ENCODE measurements at regions not wholly inside any gene's neighbourhood (a gene's known extent, or its start where the extent isn't known, plus 50 kb on each side); places are given as distances from the start of the nearest gene placed in this dataset.

GRCh38 chr10:131724169-131724545, 176.7 kb upstream of the PPP2R2D start:
- no peak for DNase-seq (ENCODE audit: low spot score in 2 of 2)
- TF ChIP-seq CTCF (IDR thresholded peaks at IDR 0.05) = no peak
- no peak for TF ChIP-seq POLR2AphosphoS5 (IDR thresholded peaks at IDR 0.05)
- no peak for TF ChIP-seq POLR2A (IDR thresholded peaks at IDR 0.05)
- Histone ChIP-seq H3K27me3 (peaks cover 0 to 12% of the 10 kb centered on the region in 2 donors), H3K36me3 (no peaks in the 10 kb centered on the region), H3K4me3 (no peak overlapping the region), H3K27ac (no peak overlapping the region), H3K4me1 (no peaks in the 10 kb centered on the region), H3K9me3 (peaks cover 0 to 6% of the 10 kb centered on the region in 2 donors)
- intact Hi-C loops (cut with DNase I; ENCODE audit: low total_unique reads) = no loop called here

- TF ChIP-seq CTCF (IDR thresholded peaks at IDR 0.05) (no peak), POLR2A (IDR thresholded peaks at IDR 0.05) (no peak)
- peaks cover 0 to 12% of the 10 kb centered on the region in 2 donors for H3K27me3 ChIP-seq
- no peaks in the 10 kb centered on the region for H3K4me1 ChIP-seq
- H3K27ac ChIP-seq = no peak overlapping the region
- DNase-seq (ENCODE audit: low spot score in 2 of 2) = peak in 1 of 2 donors; percentile 39
- no peak overlapping the region for H3K4me3 ChIP-seq
- no peaks in the 10 kb centered on the region for H3K36me3 ChIP-seq
- H3K9me3 ChIP-seq = peaks cover 0 to 5% of the 10 kb centered on the region in 2 donors
- intact Hi-C loops (cut with DNase I; ENCODE audit: low total_unique reads) = no loop called here
Measured at GRCh38 chr10:131724891-131725580, 175.8 kb upstream of the PPP2R2D start.

GRCh38 chr10:131725581-131726069, 175.2 kb upstream of the PPP2R2D start:
- no peaks in the 10 kb centered on the region for H3K4me1 ChIP-seq
- TF ChIP-seq CTCF (IDR thresholded peaks at IDR 0.05) = no peak
- TF ChIP-seq POLR2A (IDR thresholded peaks at IDR 0.05) = no peak
- no peak for TF ChIP-seq POLR2AphosphoS5 (IDR thresholded peaks at IDR 0.05)
- H3K27ac ChIP-seq = no peak overlapping the region
- intact Hi-C loops (cut with DNase I; ENCODE audit: low total_unique reads) = no loop called here
- no peaks in the 10 kb centered on the region for H3K36me3 ChIP-seq
- no peaks in the 10 kb centered on the region for H3K9me3 ChIP-seq
- peaks cover 0 to 12% of the 10 kb centered on the region in 2 donors for H3K27me3 ChIP-seq
- no peak overlapping the region for H3K4me3 ChIP-seq
- peak in 1 of 2 donors; percentile 37 for DNase-seq (ENCODE audit: low spot score in 2 of 2)

- Histone ChIP-seq H3K27me3 (peaks cover 0 to 12% of the 10 kb centered on the region in 2 donors), H3K4me1 (no peaks in the 10 kb centered on the region), H3K9me3 (no peaks in the 10 kb centered on the region), H3K27ac (no peak overlapping the region), H3K4me3 (peak overlapping the region in 2 of 3 donors; percentile 33 to 46), H3K36me3 (no peaks in the 10 kb centered on the region)
- DNase-seq (ENCODE audit: low spot score in 2 of 2) = peak; percentile 24 to 54
- intact Hi-C loops (cut with DNase I; ENCODE audit: low total_unique reads) = no loop called here
- TF ChIP-seq POLR2AphosphoS5 (IDR thresholded peaks at IDR 0.05) (no peak), CTCF (IDR thresholded peaks at IDR 0.05) (no peak), POLR2A (IDR thresholded peaks at IDR 0.05) (no peak)
Measured at GRCh38 chr10:131726076-131726880, 174.5 kb upstream of the PPP2R2D start.

- peaks cover 0 to 12% of the 10 kb centered on the region in 2 donors for H3K27me3 ChIP-seq
- no peak overlapping the region for H3K27ac ChIP-seq
- peaks cover 0 to under 1% of the 10 kb centered on the region in 2 donors for H3K9me3 ChIP-seq
- intact Hi-C loops (cut with DNase I; ENCODE audit: low total_unique reads) = no loop called here
- TF ChIP-seq POLR2AphosphoS5 (IDR thresholded peaks at IDR 0.05) = no peak
- no peak for TF ChIP-seq POLR2A (IDR thresholded peaks at IDR 0.05)
- TF ChIP-seq CTCF (IDR thresholded peaks at IDR 0.05) = no peak
- no peaks in the 10 kb centered on the region for H3K36me3 ChIP-seq
- DNase-seq (ENCODE audit: low spot score in 2 of 2) = peak in 1 of 2 donors; percentile 43
- no peaks in the 10 kb centered on the region for H3K4me1 ChIP-seq
- H3K4me3 ChIP-seq = no peak overlapping the region
Measured at GRCh38 chr10:131726967-131727366, 173.8 kb upstream of the PPP2R2D start.
